GM12875 (cell line): ENCODE measurements at regions not wholly inside any gene's neighbourhood (a gene's known extent, or its start where the extent isn't known, plus 50 kb on each side); places are given as distances from the start of the nearest gene placed in this dataset.
"Not testable (repeated sequence)": the region's sequence is repeated elsewhere in the genome, so short reads cannot be mapped to it uniquely, and the experiment has no call there.

Experiments
- H3K4me3 ChIP-seq: one replicate; pipeline ENCODE4 v1.5.1; 2011; ENCODE audit warnings: low read depth, low read length, control low read depth
- CTCF ChIP-seq: IDR thresholded peaks from 2 replicates; pipeline ENCODE4 v1.5.1; 2011; ENCODE audit warnings: low read depth, mild to moderate bottlenecking, control low read depth, inconsistent platforms, low read length, moderate library complexity, borderline replicate concordance; ENCODE audit not compliant: insufficient read depth

GRCh38 chr13:40356011-40356410 lies 310.4 kb downstream of the FOXO1 start:
- no peak overlapping the region for H3K4me3 ChIP-seq
- TF ChIP-seq CTCF = no peak

GRCh38 chr13:40356458-40356857 lies 310.0 kb downstream of the FOXO1 start:
- not testable (repeated sequence) for H3K4me3 ChIP-seq

GRCh38 chr13:40362502-40362901 lies 303.9 kb downstream of the FOXO1 start:
- TF ChIP-seq CTCF = no peak
- H3K4me3 ChIP-seq = no peak overlapping the region

GRCh38 chr13:40363653-40364052 lies 302.8 kb downstream of the FOXO1 start:
- no peak overlapping the region for H3K4me3 ChIP-seq
- no peak for TF ChIP-seq CTCF

- no peak for TF ChIP-seq CTCF
- H3K4me3 ChIP-seq = no peak overlapping the region
These were observed 300.3 kb downstream of the FOXO1 start for GRCh38 chr13:40366119-40366518.

GRCh38 chr13:40368127-40368891 lies 298.1 kb downstream of the FOXO1 start:
- no peak overlapping the region for H3K4me3 ChIP-seq
- TF ChIP-seq CTCF = no peak

GRCh38 chr13:40370661-40371060 lies 295.8 kb downstream of the FOXO1 start:
- no peak overlapping the region for H3K4me3 ChIP-seq
- no peak for TF ChIP-seq CTCF

GRCh38 chr13:40371531-40372125 lies 294.8 kb downstream of the FOXO1 start:
- no peak overlapping the region for H3K4me3 ChIP-seq
- no peak for TF ChIP-seq CTCF

- H3K4me3 ChIP-seq = not testable (repeated sequence)
These were observed 292.8 kb downstream of the FOXO1 start for GRCh38 chr13:40373608-40374007.
